Progenitor cell of endocrine pancreas (in vitro differentiated cells): ENCODE measurements at regions not wholly inside any gene's neighbourhood (a gene's known extent, or its start where the extent isn't known, plus 50 kb on each side); places are given as distances from the start of the nearest gene placed in this dataset.

Source experiments
- DNase-seq: peaks from one replicate; pipeline ENCODE4 v3.0.0; 2021; ENCODE audit warnings: low spot score; ENCODE audit not compliant: unreplicated experiment
- H3K27ac Mint-ChIP-seq: 2 replicates; pipeline ENCODE4 v1.8.0; 2021; ENCODE audit warnings: mild to moderate bottlenecking, moderate library complexity, mixed read lengths
- H3K27me3 Mint-ChIP-seq: 2 replicates; pipeline ENCODE4 v1.8.0; 2021; ENCODE audit warnings: mixed read lengths
- H3K36me3 Mint-ChIP-seq: 2 replicates; pipeline ENCODE4 v1.8.0; 2022; ENCODE audit warnings: mixed read lengths; ENCODE audit not compliant: insufficient read depth
- H3K4me1 Mint-ChIP-seq: 2 replicates; pipeline ENCODE4 v1.8.0; 2021; ENCODE audit warnings: low read depth, mixed read lengths
- H3K4me3 Mint-ChIP-seq: 2 replicates; pipeline ENCODE4 v1.8.0; 2021; ENCODE audit warnings: low read depth, mild to moderate bottlenecking, moderate library complexity, mixed read lengths
- H3K9me3 Mint-ChIP-seq: 2 replicates; pipeline ENCODE4 v1.8.0; 2021; ENCODE audit warnings: low read depth, mixed read lengths
- CTCF ChIP-seq: fragments of 200-600 bp; sonication (generic); IDR thresholded peaks from one replicate; pipeline ENCODE4 v1.5.0; 2021; ENCODE audit warnings: antibody characterized with exemption, mild to moderate bottlenecking; ENCODE audit not compliant: unreplicated experiment

GRCh38 chr18:67154979-67155378 is 361.5 kb downstream of the DSEL start:
- no peak for DNase-seq
- no peak overlapping the region for H3K27ac Mint-ChIP-seq
- no peaks in the 10 kb centered on the region for H3K9me3 Mint-ChIP-seq
- H3K36me3 Mint-ChIP-seq, result no peaks in the 10 kb centered on the region
- TF ChIP-seq CTCF, result no peak
- H3K27me3 Mint-ChIP-seq, result no peaks in the 10 kb centered on the region
- H3K4me1 Mint-ChIP-seq, result no peaks in the 10 kb centered on the region
- H3K4me3 Mint-ChIP-seq, result no peak overlapping the region

- no peak for TF ChIP-seq CTCF
Measured at GRCh38 chr18:67151366-67151765, 365.2 kb downstream of the DSEL start.

GRCh38 chr18:67145586-67146292 is 370.8 kb downstream of the DSEL start:
- Mint-ChIP-seq H3K4me1 (peaks cover 22% of the 10 kb centered on the region), H3K36me3 (no peaks in the 10 kb centered on the region), H3K4me3 (no peak overlapping the region), H3K27me3 (no peaks in the 10 kb centered on the region), H3K27ac (peak overlapping the region; percentile 31), H3K9me3 (no peaks in the 10 kb centered on the region)
- DNase-seq, result no peak
- TF ChIP-seq CTCF, result no peak

More at GRCh38 chr18:67151366-67151765, 365.2 kb downstream of the DSEL start:
- Mint-ChIP-seq H3K9me3 (no peaks in the 10 kb centered on the region), H3K4me1 (peaks cover 5% of the 10 kb centered on the region), H3K27ac (no peak overlapping the region), H3K4me3 (no peak overlapping the region), H3K36me3 (no peaks in the 10 kb centered on the region), H3K27me3 (no peaks in the 10 kb centered on the region)
- DNase-seq, result no peak

GRCh38 chr18:67144329-67144728 is 372.2 kb downstream of the DSEL start:
- no peak for TF ChIP-seq CTCF
- H3K4me1 Mint-ChIP-seq, result peaks cover 22% of the 10 kb centered on the region
- H3K9me3 Mint-ChIP-seq, result no peaks in the 10 kb centered on the region
- no peak for DNase-seq
- H3K27ac Mint-ChIP-seq, result no peak overlapping the region
- H3K27me3 Mint-ChIP-seq, result no peaks in the 10 kb centered on the region
- H3K4me3 Mint-ChIP-seq, result no peak overlapping the region
- H3K36me3 Mint-ChIP-seq, result no peaks in the 10 kb centered on the region

- Mint-ChIP-seq H3K27me3 (no peaks in the 10 kb centered on the region), H3K36me3 (no peaks in the 10 kb centered on the region), H3K27ac (no peak overlapping the region), H3K4me1 (peaks cover 22% of the 10 kb centered on the region), H3K9me3 (no peaks in the 10 kb centered on the region), H3K4me3 (no peak overlapping the region)
- DNase-seq, result no peak
- TF ChIP-seq CTCF, result no peak
Measured at GRCh38 chr18:67143028-67143427, 373.5 kb downstream of the DSEL start.
